ENCODE measurements at regions not wholly inside any gene's neighbourhood (a gene's known extent, or its start where the extent isn't known, plus 50 kb on each side); places are given as distances from the start of the nearest gene placed in this dataset.

DNA sequence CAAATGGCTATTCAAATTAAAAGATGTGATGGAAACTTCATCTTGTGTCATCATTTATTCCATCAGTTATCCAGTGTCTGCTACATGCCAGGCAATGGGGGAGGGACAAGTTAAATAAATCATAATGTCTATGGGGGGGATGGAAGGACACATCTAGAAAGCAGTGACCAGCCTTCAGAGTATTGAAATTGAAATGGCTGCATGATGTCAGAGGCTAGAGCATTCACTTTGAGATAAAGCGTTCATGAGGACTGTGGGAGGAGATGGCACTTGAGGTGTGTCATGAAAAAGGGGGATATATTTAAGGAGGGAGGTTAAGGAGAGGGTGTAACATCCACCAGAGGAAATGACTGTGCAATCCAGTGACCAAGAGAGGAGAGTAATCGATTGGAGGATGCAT, 50.6 kb downstream of the SLIT2 start:
- no peaks in the 10 kb centered on the region for H3K36me3 Mint-ChIP-seq
- WGBS (ENCODE audit: insufficient coverage): no CpG with 5 or more reads among the region's 2 CpGs
- no peak for ATAC-seq (replicated peaks in 1 of 4)
- Histone ChIP-seq H3K9me3 (no peaks in the 10 kb centered on the region), H3K27ac (ENCODE audit: low read length) (no peak overlapping the region), H3K27me3 (replicated peaks in 1 of 2; ENCODE audit: control insufficient read depth in 2 of 2, extremely low read depth in 1 of 2, insufficient read depth in 2 of 2, low read length in 1 of 2) (no peaks in the 10 kb centered on the region), H3K4me1 (ENCODE audit: control insufficient read depth in 1 of 2, extremely low read depth in 1 of 2, insufficient read depth in 2 of 2, low read length in 2 of 2) (no peaks in the 10 kb centered on the region), H3K36me3 (ENCODE audit: control insufficient read depth in 2 of 2, extremely low read depth in 1 of 2, insufficient read depth in 1 of 2, low read length in 1 of 2) (no peaks in the 10 kb centered on the region), H3K4me3 (ENCODE audit: control insufficient read depth in 1 of 2, extremely low read depth in 1 of 2, low read length in 1 of 2) (no peak overlapping the region)
- no peak overlapping the region for H3K27ac Mint-ChIP-seq
- POLR2A ChIA-PET: no interaction called here
- H3K4me1 Mint-ChIP-seq: no peaks in the 10 kb centered on the region
- H3K27me3 Mint-ChIP-seq: no peaks in the 10 kb centered on the region
- H3K4me3 Mint-ChIP-seq: no peak overlapping the region
- peaks cover 0 to 4% (median 0%) of the 10 kb centered on the region in 3 donors for H3K9me3 Mint-ChIP-seq
- DNase-seq: no peak
- CTCF ChIA-PET: no interaction called here

DNA sequence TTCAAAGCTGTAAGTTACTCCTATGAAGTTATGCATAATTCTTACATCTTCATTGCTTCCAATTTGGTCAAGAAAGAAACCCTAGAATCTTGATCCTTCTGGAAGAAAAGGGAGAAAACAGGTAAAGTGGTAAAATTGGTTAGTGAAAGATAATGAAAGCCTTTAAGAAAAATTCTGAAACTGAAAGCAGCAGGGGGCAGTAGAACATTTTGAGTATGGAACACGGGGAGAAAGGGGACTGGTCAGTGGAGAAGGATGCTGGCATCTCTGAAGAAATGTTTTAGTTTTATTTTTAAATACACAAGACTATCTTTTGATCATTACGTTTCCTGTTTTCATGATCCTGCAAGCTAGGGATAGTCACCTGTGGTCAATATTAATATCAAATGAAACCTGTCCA, 54.3 kb downstream of the SLIT2 start:
- H3K4me1 Mint-ChIP-seq: no peaks in the 10 kb centered on the region
- no peak overlapping the region for H3K4me3 Mint-ChIP-seq
- H3K36me3 Mint-ChIP-seq: no peaks in the 10 kb centered on the region
- ATAC-seq (replicated peaks in 1 of 4) (no peak), DNase-seq (no peak)
- CTCF ChIA-PET: no interaction called here
- H3K36me3 ChIP-seq (ENCODE audit: control insufficient read depth in 2 of 2, extremely low read depth in 1 of 2, insufficient read depth in 1 of 2, low read length in 1 of 2): no peaks in the 10 kb centered on the region
- peaks cover 0 to 9% (median 4%) of the 10 kb centered on the region in 3 donors for H3K9me3 Mint-ChIP-seq
- no peak overlapping the region for H3K4me3 ChIP-seq (ENCODE audit: control insufficient read depth in 1 of 2, extremely low read depth in 1 of 2, low read length in 1 of 2)
- WGBS (ENCODE audit: insufficient coverage): no CpG with 5 or more reads among the region's 2 CpGs
- H3K27ac Mint-ChIP-seq: no peak overlapping the region
- H3K27me3 ChIP-seq (replicated peaks in 1 of 2; ENCODE audit: control insufficient read depth in 2 of 2, extremely low read depth in 1 of 2, insufficient read depth in 2 of 2, low read length in 1 of 2): no peaks in the 10 kb centered on the region
- POLR2A ChIA-PET: no interaction called here
- no peaks in the 10 kb centered on the region for H3K9me3 ChIP-seq
- no peaks in the 10 kb centered on the region for H3K4me1 ChIP-seq (ENCODE audit: control insufficient read depth in 1 of 2, extremely low read depth in 1 of 2, insufficient read depth in 2 of 2, low read length in 2 of 2)
- no peak overlapping the region for H3K27ac ChIP-seq (ENCODE audit: low read length)
- H3K27me3 Mint-ChIP-seq: no peaks in the 10 kb centered on the region

DNA sequence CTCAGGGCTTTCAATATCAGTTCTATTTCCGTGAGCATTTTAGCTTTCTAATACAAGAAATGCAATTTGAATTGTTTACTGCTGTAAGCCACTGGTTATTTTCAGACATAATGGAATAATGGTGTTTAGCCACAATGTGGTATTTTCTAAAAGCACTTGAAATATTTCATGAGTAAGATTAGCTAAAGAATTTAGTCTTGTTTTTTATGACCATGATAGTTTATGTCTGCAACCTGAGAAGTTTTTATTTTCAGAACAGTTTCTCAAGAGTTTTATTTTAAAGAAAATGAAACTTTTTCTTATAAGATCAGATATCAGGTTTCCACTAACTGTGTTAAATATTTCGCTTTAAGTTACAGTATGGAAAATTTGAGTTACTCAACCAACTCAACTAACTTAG, 60.2 kb downstream of the SLIT2 start:
- DNase-seq (no peak), ATAC-seq (replicated peaks in 1 of 4) (no peak)
- POLR2A ChIA-PET: no interaction called here
- Histone ChIP-seq H3K4me3 (ENCODE audit: control insufficient read depth in 1 of 2, extremely low read depth in 1 of 2, low read length in 1 of 2) (no peak overlapping the region), H3K27ac (ENCODE audit: low read length) (no peak overlapping the region), H3K36me3 (ENCODE audit: control insufficient read depth in 2 of 2, extremely low read depth in 1 of 2, insufficient read depth in 1 of 2, low read length in 1 of 2) (no peaks in the 10 kb centered on the region), H3K4me1 (ENCODE audit: control insufficient read depth in 1 of 2, extremely low read depth in 1 of 2, insufficient read depth in 2 of 2, low read length in 2 of 2) (no peaks in the 10 kb centered on the region), H3K9me3 (no peaks in the 10 kb centered on the region), H3K27me3 (replicated peaks in 1 of 2; ENCODE audit: control insufficient read depth in 2 of 2, extremely low read depth in 1 of 2, insufficient read depth in 2 of 2, low read length in 1 of 2) (peaks cover 0 to 2% of the 10 kb centered on the region in 2 experiments)
- no peaks in the 10 kb centered on the region for H3K4me1 Mint-ChIP-seq
- WGBS (ENCODE audit: insufficient coverage): no CpG with 5 or more reads among the region's 2 CpGs
- no peaks in the 10 kb centered on the region for H3K27me3 Mint-ChIP-seq
- H3K4me3 Mint-ChIP-seq: no peak overlapping the region
- no peaks in the 10 kb centered on the region for H3K36me3 Mint-ChIP-seq
- H3K27ac Mint-ChIP-seq: no peak overlapping the region
- CTCF ChIA-PET: no interaction called here
- peaks cover 0 to 12% (median 3%) of the 10 kb centered on the region in 3 donors for H3K9me3 Mint-ChIP-seq

DNA sequence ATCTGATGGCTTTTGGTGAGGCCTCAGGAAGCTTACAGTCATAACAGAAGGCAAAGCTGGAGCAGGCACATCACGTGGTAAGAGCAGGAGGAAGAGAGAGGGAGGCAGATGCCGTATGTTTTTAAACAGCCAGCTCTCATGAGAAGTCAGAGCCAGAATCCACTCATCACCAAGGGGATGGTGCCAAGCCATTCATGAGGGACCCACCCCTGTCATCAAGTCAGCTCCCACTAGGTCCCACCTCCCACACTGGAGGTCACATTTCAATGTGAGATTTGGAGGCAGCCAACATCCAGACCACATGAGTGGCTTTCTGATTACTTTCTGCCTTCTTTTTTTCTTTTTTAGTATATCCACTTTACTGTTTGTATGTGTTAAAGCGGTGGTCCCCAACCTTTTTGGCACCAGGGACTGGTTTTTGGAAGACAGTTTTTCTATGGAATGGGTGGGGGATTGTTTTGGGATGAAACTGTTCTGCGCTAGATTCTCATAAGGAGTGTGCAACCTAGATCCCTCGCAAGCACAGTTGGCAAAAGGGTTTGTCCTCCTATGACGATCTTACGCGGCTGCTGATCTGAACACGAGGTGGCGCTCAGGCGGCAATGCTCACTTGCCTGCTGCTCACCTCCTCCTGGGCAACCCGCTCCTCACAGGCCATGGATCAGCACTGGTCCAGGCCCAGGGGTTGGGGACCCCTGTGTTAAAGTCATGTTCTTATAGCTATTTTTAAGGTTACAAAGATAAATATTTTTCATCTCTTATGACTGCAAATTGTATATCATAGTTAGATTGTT, 61.7 kb downstream of the SLIT2 start:
- H3K27me3 Mint-ChIP-seq: no peaks in the 10 kb centered on the region
- peaks cover 0 to 7% (median 3%) of the 10 kb centered on the region in 3 donors for H3K9me3 Mint-ChIP-seq
- H3K27ac ChIP-seq (ENCODE audit: low read length): no peak overlapping the region
- H3K4me3 ChIP-seq (ENCODE audit: control insufficient read depth in 1 of 2, extremely low read depth in 1 of 2, low read length in 1 of 2): no peak overlapping the region
- no peak overlapping the region for H3K4me3 Mint-ChIP-seq
- peaks cover 0 to 2% of the 10 kb centered on the region in 2 experiments for H3K27me3 ChIP-seq (replicated peaks in 1 of 2; ENCODE audit: control insufficient read depth in 2 of 2, extremely low read depth in 1 of 2, insufficient read depth in 2 of 2, low read length in 1 of 2)
- no peaks in the 10 kb centered on the region for H3K4me1 ChIP-seq (ENCODE audit: control insufficient read depth in 1 of 2, extremely low read depth in 1 of 2, insufficient read depth in 2 of 2, low read length in 2 of 2)
- WGBS (ENCODE audit: insufficient coverage): 55% methylated on average over 8 of the region's 12 CpGs
- H3K4me1 Mint-ChIP-seq: no peaks in the 10 kb centered on the region
- POLR2A ChIA-PET: interaction anchor here in 1 of 2 donors (0.5 kb wide), 1 partner anchor 92 kb away, joined by 3 read pairs; no protein-coding TSS in a partner anchor
- H3K36me3 Mint-ChIP-seq: no peaks in the 10 kb centered on the region
- no peaks in the 10 kb centered on the region for H3K9me3 ChIP-seq
- CTCF ChIA-PET: interaction anchor here in 1 of 2 donors (0.6 kb wide), 1 partner anchor 15 kb away, joined by 3 read pairs; no protein-coding TSS in a partner anchor
- no peaks in the 10 kb centered on the region for H3K36me3 ChIP-seq (ENCODE audit: control insufficient read depth in 2 of 2, extremely low read depth in 1 of 2, insufficient read depth in 1 of 2, low read length in 1 of 2)
- ATAC-seq (replicated peaks in 1 of 4): no peak
- no peak overlapping the region for H3K27ac Mint-ChIP-seq
- no peak for DNase-seq

DNA sequence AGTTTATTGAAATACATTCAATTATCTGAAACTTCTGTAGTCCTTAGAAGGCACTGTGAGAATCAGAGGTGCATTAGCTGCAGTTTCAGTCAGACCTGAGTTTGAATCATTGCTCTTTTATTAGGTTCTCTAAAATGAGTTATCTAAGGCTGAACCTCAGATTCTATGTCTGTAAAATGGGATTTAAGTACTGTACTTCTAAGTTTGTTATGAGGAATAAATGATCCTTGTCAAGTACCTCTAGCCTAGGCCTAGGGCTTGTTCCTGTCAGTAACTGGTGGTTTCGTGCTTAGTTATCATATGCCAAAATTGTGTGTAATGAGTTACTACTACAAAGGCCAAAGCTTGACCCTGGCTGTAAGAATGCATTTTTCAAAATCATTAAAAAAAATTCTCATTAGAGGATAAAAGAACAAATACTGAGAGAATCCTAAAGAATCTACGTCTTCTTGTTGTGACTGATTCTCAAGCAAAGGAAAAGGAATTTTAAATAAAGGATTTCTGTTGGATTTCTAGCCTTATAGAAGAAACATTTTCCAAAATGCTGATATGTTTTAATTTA, 65.8 kb downstream of the SLIT2 start:
- no peak for DNase-seq
- CTCF ChIA-PET: no interaction called here
- POLR2A ChIA-PET: no interaction called here
- H3K27ac Mint-ChIP-seq: no peak overlapping the region
- Histone ChIP-seq H3K27ac (ENCODE audit: low read length) (no peak overlapping the region), H3K36me3 (ENCODE audit: control insufficient read depth in 2 of 2, extremely low read depth in 1 of 2, insufficient read depth in 1 of 2, low read length in 1 of 2) (no peaks in the 10 kb centered on the region), H3K4me3 (ENCODE audit: control insufficient read depth in 1 of 2, extremely low read depth in 1 of 2, low read length in 1 of 2) (no peak overlapping the region), H3K4me1 (ENCODE audit: control insufficient read depth in 1 of 2, extremely low read depth in 1 of 2, insufficient read depth in 2 of 2, low read length in 2 of 2) (no peaks in the 10 kb centered on the region), H3K9me3 (no peaks in the 10 kb centered on the region), H3K27me3 (replicated peaks in 1 of 2; ENCODE audit: control insufficient read depth in 2 of 2, extremely low read depth in 1 of 2, insufficient read depth in 2 of 2, low read length in 1 of 2) (peaks cover 0 to 2% of the 10 kb centered on the region in 2 experiments)
- H3K4me3 Mint-ChIP-seq: no peak overlapping the region
- no peak for ATAC-seq (replicated peaks in 1 of 4)
- no CpG with 5 or more reads among the region's 2 CpGs for WGBS (ENCODE audit: insufficient coverage)
- H3K27me3 Mint-ChIP-seq: no peaks in the 10 kb centered on the region
- no peaks in the 10 kb centered on the region for H3K36me3 Mint-ChIP-seq
- peaks cover 0 to 3% (median 3%) of the 10 kb centered on the region in 3 donors for H3K9me3 Mint-ChIP-seq
- no peaks in the 10 kb centered on the region for H3K4me1 Mint-ChIP-seq

DNA sequence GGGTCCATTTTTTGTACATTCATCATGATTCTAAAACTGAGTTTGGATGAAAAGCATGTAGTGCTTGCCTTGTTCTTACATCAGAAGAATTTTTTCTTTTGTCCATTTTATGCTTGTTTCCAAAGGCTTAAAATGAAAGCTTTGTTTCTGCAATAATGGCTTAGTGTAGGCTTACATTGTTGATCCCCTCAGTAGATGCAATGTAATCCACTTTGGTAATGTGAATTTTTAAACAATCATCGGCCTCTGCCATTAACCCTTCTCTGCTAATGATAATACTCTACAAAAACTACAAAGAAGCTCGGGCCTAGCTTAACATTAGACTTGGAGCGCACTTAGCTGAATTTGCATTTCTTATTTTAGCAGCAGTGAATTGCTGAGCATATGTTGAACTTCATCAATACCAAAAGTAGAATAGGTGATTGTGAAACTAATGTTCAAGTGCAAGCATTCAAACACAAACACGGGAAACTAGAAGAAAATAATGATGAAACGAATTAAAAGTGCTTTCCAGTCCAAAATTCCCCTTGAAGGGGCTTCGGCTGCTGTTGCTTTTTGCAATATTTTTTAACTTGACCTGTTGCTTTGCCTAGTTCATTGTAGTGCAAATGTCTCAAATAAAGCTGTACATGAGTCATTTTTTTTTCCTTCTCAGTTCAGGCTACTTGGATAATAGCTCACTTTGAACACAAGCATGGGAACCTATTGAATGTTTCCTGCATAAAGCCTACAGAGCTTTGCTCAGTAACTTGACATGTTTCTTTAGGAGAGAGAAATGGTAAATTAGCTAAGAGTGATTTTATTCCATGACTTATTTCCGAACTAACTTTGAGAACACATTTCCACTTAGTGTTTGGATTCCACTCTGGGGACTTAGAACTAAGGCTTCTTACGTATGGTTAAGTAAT, 66.5 kb downstream of the SLIT2 start:
- Mint-ChIP-seq H3K9me3 (peaks cover 0 to 3% (median 3%) of the 10 kb centered on the region in 3 donors), H3K27ac (no peak overlapping the region), H3K27me3 (no peaks in the 10 kb centered on the region), H3K36me3 (no peaks in the 10 kb centered on the region), H3K4me1 (no peaks in the 10 kb centered on the region), H3K4me3 (no peak overlapping the region)
- H3K27ac ChIP-seq (ENCODE audit: low read length): no peak overlapping the region
- POLR2A ChIA-PET: no interaction called here
- CTCF ChIA-PET: no interaction called here
- no peak overlapping the region for H3K4me3 ChIP-seq (ENCODE audit: control insufficient read depth in 1 of 2, extremely low read depth in 1 of 2, low read length in 1 of 2)
- peaks cover 0 to under 1% of the 10 kb centered on the region in 2 experiments for H3K27me3 ChIP-seq (replicated peaks in 1 of 2; ENCODE audit: control insufficient read depth in 2 of 2, extremely low read depth in 1 of 2, insufficient read depth in 2 of 2, low read length in 1 of 2)
- no peaks in the 10 kb centered on the region for H3K4me1 ChIP-seq (ENCODE audit: control insufficient read depth in 1 of 2, extremely low read depth in 1 of 2, insufficient read depth in 2 of 2, low read length in 2 of 2)
- ATAC-seq (replicated peaks in 1 of 4): no peak
- WGBS (ENCODE audit: insufficient coverage): 60% methylated on average over 3 of the region's 8 CpGs
- H3K36me3 ChIP-seq (ENCODE audit: control insufficient read depth in 2 of 2, extremely low read depth in 1 of 2, insufficient read depth in 1 of 2, low read length in 1 of 2): no peaks in the 10 kb centered on the region
- no peak for DNase-seq
- no peaks in the 10 kb centered on the region for H3K9me3 ChIP-seq

Data from T-cell (primary cell).